H1 (cell line): ENCODE measurements at regions not wholly inside any gene's neighbourhood (a gene's known extent, or its start where the extent isn't known, plus 50 kb on each side); places are given as distances from the start of the nearest gene placed in this dataset.

ENCODE experiments used
- CTCF ChIA-PET: fragments of 300-600 bp; sonication (Branson Sonifier 250); formaldehyde crosslinking; loops from one replicate; lab custom pipeline; 2021; ENCODE audit not compliant: partially characterized antibody; lab: Charles Lee
- POLR2A ChIA-PET: fragments of 300-600 bp; sonication (Branson Sonifier 250); formaldehyde crosslinking; loops from one replicate; lab custom pipeline; 2021; ENCODE audit warnings: inconsistent platforms; ENCODE audit not compliant: partially characterized antibody; lab: Charles Lee
- DNase-seq, 2 experiments: peaks; one replicate each; pipeline versions ENCODE4 v3.0.0 to v3.0.0-alpha.2; 2010 to 2022; ENCODE audit warnings: low spot score in 2 of 2, low read depth in 1 of 2, mixed read lengths in 1 of 2
- FAIRE-seq: peaks from 2 replicates; lab custom pipeline; 2011; peaks lifted over from hg19 to GRCh38; lab: Jason Lieb, UNC
- H2AFZ ChIP-seq: 2 replicates; pipeline ENCODE4 v1.8.1; 2012; ENCODE audit warnings: low read length, inconsistent platforms
- H2AK5ac ChIP-seq: 2 replicates; pipeline ENCODE4 v1.6.1; 2013; ENCODE audit warnings: low read depth, low read length
- H2BK120ac ChIP-seq: replicated peaks from 2 replicates; pipeline ENCODE3; 2013; ENCODE audit warnings: low read depth, low read length, inconsistent platforms
- H2BK12ac ChIP-seq: 2 replicates; pipeline ENCODE4 v1.6.1; 2013; ENCODE audit warnings: low read depth, low read length
- H2BK15ac ChIP-seq: 2 replicates; pipeline ENCODE4 v1.6.1; 2013; ENCODE audit warnings: low read length
- H2BK20ac ChIP-seq: 2 replicates; pipeline ENCODE4 v1.6.1; 2013; ENCODE audit warnings: low read length
- H2BK5ac ChIP-seq: 2 replicates; pipeline ENCODE4 v1.6.1; 2013; ENCODE audit warnings: low read depth, low read length
- H3K14ac ChIP-seq: 2 replicates; pipeline ENCODE4 v1.6.1; 2013; ENCODE audit warnings: inconsistent platforms; ENCODE audit not compliant: insufficient read length
- H3K18ac ChIP-seq: 2 replicates; pipeline ENCODE4 v1.6.1; 2013; ENCODE audit warnings: low read length; ENCODE audit errors: extremely low read depth
- H3K23ac ChIP-seq: 2 replicates; pipeline ENCODE4 v1.6.1; 2013; ENCODE audit warnings: inconsistent platforms; ENCODE audit not compliant: insufficient read length
- H3K23me2 ChIP-seq: 2 replicates; pipeline ENCODE4 v1.6.1; 2013; ENCODE audit warnings: low read depth, low read length
- H3K27ac ChIP-seq: 2 replicates; pipeline ENCODE4 v1.6.1; 2011; ENCODE audit warnings: low read depth, low read length, inconsistent platforms
- H3K27me3 ChIP-seq, 4 experiments: replicated peaks in 1 of 4; 1 replicate in 1 of 4; 2 replicates in 3 of 4; pipeline versions ENCODE4 v1.6.1 to v1.8.1; 2011 to 2013; ENCODE audit warnings: low read length in 3 of 4, mild to moderate bottlenecking in 3 of 4, inconsistent platforms in 2 of 4, mixed read lengths in 2 of 4, moderate library complexity in 1 of 4; ENCODE audit not compliant: control insufficient read depth in 3 of 4, insufficient read depth in 3 of 4; ENCODE audit errors: extremely low read depth in 1 of 4
- H3K36me3 ChIP-seq, 4 experiments: 2 replicates each; pipeline versions ENCODE4 v1.6.1 to v1.8.1; 2011 to 2013; ENCODE audit warnings: mild to moderate bottlenecking in 4 of 4, low read length in 3 of 4, moderate library complexity in 2 of 4, control low read depth in 1 of 4, inconsistent platforms in 1 of 4; ENCODE audit not compliant: insufficient read depth in 4 of 4, control insufficient read depth in 2 of 4
- H3K4ac ChIP-seq: replicated peaks from 2 replicates; pipeline ENCODE3; 2013; ENCODE audit warnings: low read length, low read depth, mixed read lengths, inconsistent platforms; ENCODE audit not compliant: insufficient read length
- H3K4me1 ChIP-seq, 4 experiments: replicated peaks in 1 of 4; 1 replicate in 1 of 4; 2 replicates in 3 of 4; pipeline versions ENCODE4 v1.6.1 to v1.8.1; 2011 to 2013; ENCODE audit warnings: low read length in 3 of 4, inconsistent platforms in 2 of 4, mixed read lengths in 1 of 4; ENCODE audit not compliant: insufficient read depth in 4 of 4, control insufficient read depth in 3 of 4
- H3K4me2 ChIP-seq, 2 experiments: 2 replicates each; pipeline versions ENCODE4 v1.6.1 to v1.8.1; 2011 to 2013; ENCODE audit warnings: low read depth in 2 of 2, low read length in 2 of 2, control low read depth in 1 of 2, inconsistent platforms in 1 of 2, mild to moderate bottlenecking in 1 of 2; ENCODE audit not compliant: insufficient read depth in 1 of 2
- H3K4me3 ChIP-seq, 4 experiments: fragments of 200-600, 300-600 bp in 1 of 4; sonication (generic), shearing (Covaris generic), sonication (Bioruptor Twin) in 1 of 4; 2 replicates each; pipeline versions ENCODE4 v1.5.1 to v1.8.1; 2011 to 2016; ENCODE audit warnings: low read length in 4 of 4, low read depth in 3 of 4, control low read depth in 2 of 4, inconsistent platforms in 2 of 4, mild to moderate bottlenecking in 2 of 4, mixed read lengths in 1 of 4, moderate library complexity in 1 of 4; ENCODE audit not compliant: insufficient read depth in 2 of 4; ENCODE audit errors: extremely low read depth in 1 of 4
- H3K56ac ChIP-seq: replicated peaks from 2 replicates; pipeline ENCODE3; 2013; ENCODE audit warnings: low read depth, mild to moderate bottlenecking, mixed read lengths, low read length, inconsistent platforms; ENCODE audit not compliant: insufficient read length
- H3K79me1 ChIP-seq: 2 replicates; pipeline ENCODE4 v1.6.1; 2013; ENCODE audit warnings: low read depth, low read length, control low read depth
- H3K79me2 ChIP-seq, 2 experiments: 2 replicates each; pipeline versions ENCODE4 v1.6.1 to v1.8.1; 2012 to 2013; ENCODE audit warnings: low read length in 2 of 2, mild to moderate bottlenecking in 2 of 2, inconsistent platforms in 1 of 2; ENCODE audit not compliant: insufficient read depth in 2 of 2, control insufficient read depth in 1 of 2
- H3K9ac ChIP-seq, 4 experiments: replicated peaks in 1 of 4; 1 replicate in 1 of 4; 2 replicates in 3 of 4; pipeline versions ENCODE4 v1.6.1 to v1.8.1; 2011 to 2013; ENCODE audit warnings: low read depth in 3 of 4, low read length in 3 of 4, control low read depth in 2 of 4, mild to moderate bottlenecking in 2 of 4, moderate library complexity in 2 of 4, inconsistent platforms in 1 of 4; ENCODE audit errors: extremely low read depth in 1 of 4
- H3K9me3 ChIP-seq, 2 experiments: 2 replicates each; pipeline versions ENCODE4 v1.6.1 to v1.8.1; 2012 to 2013; ENCODE audit warnings: mild to moderate bottlenecking in 2 of 2, moderate library complexity in 2 of 2, control low read depth in 1 of 2, inconsistent platforms in 1 of 2, low read depth in 1 of 2, low read length in 1 of 2, mixed read lengths in 1 of 2; ENCODE audit not compliant: insufficient read depth in 2 of 2
- H4K20me1 ChIP-seq, 2 experiments: replicated peaks in 1 of 2; 2 replicates each; pipeline versions ENCODE3 to v1.8.1; 2011 to 2013; ENCODE audit warnings: inconsistent platforms in 2 of 2, low read length in 2 of 2, mild to moderate bottlenecking in 1 of 2; ENCODE audit not compliant: insufficient read depth in 2 of 2, control insufficient read depth in 1 of 2
- H4K5ac ChIP-seq: 2 replicates; pipeline ENCODE4 v1.6.1; 2013; ENCODE audit warnings: low read length, low read depth, mixed read lengths, inconsistent platforms; ENCODE audit not compliant: insufficient read length
- H4K8ac ChIP-seq: 2 replicates; pipeline ENCODE4 v1.8.0; 2013; ENCODE audit warnings: mild to moderate bottlenecking, moderate library complexity, low read length, inconsistent platforms; ENCODE audit not compliant: insufficient read depth; ENCODE audit errors: extremely low read depth
- H4K91ac ChIP-seq: replicated peaks from 2 replicates; pipeline ENCODE3; 2013; ENCODE audit warnings: low read length, mixed read lengths, inconsistent platforms; ENCODE audit not compliant: insufficient read length
- ASH2L ChIP-seq: fragments of 200-600, 300-600 bp; sonication (generic); IDR thresholded peaks from one replicate; pipeline ENCODE4 v1.7.1; 2017; ENCODE audit warnings: low read length
- CEBPB ChIP-seq: IDR thresholded peaks from 2 replicates; pipeline ENCODE4 v1.6.1; 2012; ENCODE audit warnings: low read depth, low read length
- WGBS, 2 experiments: shearing (Covaris generic) in 1 of 2; methylation state at CpG; one replicate each; pipeline versions ENCODE4 v1.1.6 to v1.1.7; 2013 to 2015; ENCODE audit warnings: low lambda C conversion rate in 2 of 2, mixed read lengths in 2 of 2, inconsistent platforms in 1 of 2, low coverage in 1 of 2, missing lambda C conversion rate in 1 of 2; ENCODE audit not compliant: insufficient replicate concordance in 2 of 2, insufficient coverage in 1 of 2, insufficient read length in 1 of 2; ENCODE audit errors: extremely low coverage in 1 of 2, missing lambda C conversion rate in 1 of 2; 5-methylcytosine and 5-hydroxymethylcytosine counted together

DNA sequence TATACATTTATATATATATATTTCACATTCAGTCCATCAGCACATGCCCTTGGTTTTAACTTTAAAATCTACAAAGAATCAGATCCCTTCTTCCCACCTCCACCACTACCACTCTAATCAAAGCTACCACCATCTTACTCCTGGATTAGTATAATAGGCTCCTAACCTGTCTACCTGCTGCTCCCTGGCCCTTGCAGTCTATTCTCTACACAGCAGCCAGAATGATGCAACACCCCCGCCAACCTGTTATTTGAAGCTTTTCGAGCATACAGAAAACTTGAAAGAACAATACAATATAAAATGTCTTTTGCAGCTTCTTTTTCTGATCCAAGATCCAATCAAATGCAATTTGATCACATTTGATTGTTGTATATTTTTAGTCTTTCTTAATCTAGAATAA lies 165.9 kb upstream of the HMGA2 start:
- WGBS, 2 experiments = 96% methylated on average over 2 of the region's 2 CpGs; no CpG with 5 or more reads in 1 of the 2 experiments
- Histone ChIP-seq H3K14ac (no peak overlapping the region), H2BK15ac (no peak overlapping the region), H3K18ac (no peak overlapping the region), H3K36me3 (no peaks in the 10 kb centered on the region), H3K9ac (no peak overlapping the region), H4K5ac (no peak overlapping the region), H3K27me3 (no peaks in the 10 kb centered on the region; a peak in 1 of 7 replicates), H3K4me3 (no peak overlapping the region), H3K79me1 (no peaks in the 10 kb centered on the region), H3K4me2 (no peak overlapping the region), H3K4me1 (0 out of 7 replicates have a peak, but pooled peaks cover 0 to 2% (median under 1%) of the 10 kb centered on the region in 4 experiments), H2AK5ac (no peak overlapping the region), H3K4ac (no peak overlapping the region), H2BK12ac (no peak overlapping the region), H2BK5ac (no peak overlapping the region), H2BK20ac (no peak overlapping the region), H3K79me2 (no peaks in the 10 kb centered on the region), H3K23me2 (no peaks in the 10 kb centered on the region), H4K20me1 (no peaks in the 10 kb centered on the region), H3K27ac (no peak overlapping the region), H2BK120ac (no peak overlapping the region), H4K8ac (no peak overlapping the region), H3K23ac (no peak overlapping the region), H3K56ac (no peak overlapping the region), H3K9me3 (no peaks in the 10 kb centered on the region), H4K91ac (no peak overlapping the region), H2AFZ (no peak overlapping the region)
- DNase-seq = no peak
- POLR2A ChIA-PET = no interaction called here
- CTCF ChIA-PET = no interaction called here
- FAIRE-seq = no peak
- TF ChIP-seq CEBPB (0 out of 2 replicates have a peak, but pooled peaks have one; percentile 20), ASH2L (no peak)
